HCT116 (cell line): ENCODE measurements at regions not wholly inside any gene's neighbourhood (a gene's known extent, or its start where the extent isn't known, plus 50 kb on each side); places are given as distances from the start of the nearest gene placed in this dataset.
A peak's percentile ranks its signal among the peaks of the same experiment; 100 is the strongest.

Experiments used
- ATAC-seq: fragments of 200-7000 bp; cut with Tn5 transposase; 2 replicates; pipeline ENCODE4 v1.9.1; 2020; ENCODE audit warnings: mild to moderate bottlenecking, moderate library complexity
- BruUV-seq: library from RNA; stranded (reverse); fragments of 400-500 nt; replicated peaks from 2 replicates; lab custom pipeline; 2021; lab: Mats Ljungman, UMichigan
- CTCF ChIA-PET: fragments of 300-600 bp; sonication (Branson Sonifier 250); formaldehyde crosslinking; loops from one replicate; lab custom pipeline; 2021; ENCODE audit warnings: antibody characterized with exemption; lab: Charles Lee
- POLR2A ChIA-PET: fragments of 300-600, 350-600 bp; sonication (Branson Sonifier 250); formaldehyde crosslinking; loops from one replicate; lab custom pipeline; 2021; ENCODE audit warnings: antibody characterized with exemption; lab: Charles Lee
- RAD21 ChIA-PET, 2 experiments: fragments of 300-600 bp; sonication (Branson Sonifier 250); formaldehyde crosslinking; loops; one replicate each; lab custom pipeline; 2023; ENCODE audit warnings: low total read pairs in 2 of 2; ENCODE audit not compliant: uncharacterized antibody in 2 of 2, unreplicated experiment in 2 of 2, low non-redundant PET in 1 of 2; lab: Charles Lee
- DNase-seq: peaks from one replicate; pipeline ENCODE4 v3.0.0-alpha.2; 2010; ENCODE audit warnings: low read depth, low spot score
- H2AFZ ChIP-seq: fragments of 200-600 bp; shearing (Covaris generic), sonication (generic); 2 replicates; pipeline ENCODE4 v1.6.1; 2017; ENCODE audit warnings: low read depth, mixed run types, mixed read lengths, antibody characterized with exemption, low read length; ENCODE audit not compliant: poor library complexity, severe bottlenecking
- H3K27ac ChIP-seq: 2 replicates; pipeline ENCODE4 v1.5.1; 2012; ENCODE audit warnings: low read depth, low read length
- H3K27me3 ChIP-seq: fragments of 200-600 bp; sonication (generic); 2 replicates; pipeline ENCODE4 v1.6.1; 2016; ENCODE audit warnings: mixed run types, low read length, mixed read lengths; ENCODE audit not compliant: insufficient read depth
- H3K36me3 ChIP-seq, 2 experiments: fragments of 200-500 bp in 1 of 2; fragments of 200-600 bp in 1 of 2; sonication (Bioruptor generic) in 1 of 2; sonication (generic) in 1 of 2; 2 replicates each; pipeline versions ENCODE4 v1.5.1 to v1.6.1; 2014 to 2016; ENCODE audit warnings: low read length in 2 of 2, inconsistent platforms in 1 of 2, mixed read lengths in 1 of 2, mixed run types in 1 of 2; ENCODE audit not compliant: insufficient read depth in 2 of 2, control insufficient read depth in 1 of 2
- H3K4me1 ChIP-seq, 2 experiments: fragments of 200-600 bp in 1 of 2; sonication (generic) in 1 of 2; 2 replicates each; pipeline versions ENCODE4 v1.5.1 to v1.6.1; 2012 to 2017; ENCODE audit warnings: low read length in 2 of 2, inconsistent platforms in 1 of 2, mild to moderate bottlenecking in 1 of 2, mixed read lengths in 1 of 2, mixed run types in 1 of 2, moderate library complexity in 1 of 2; ENCODE audit not compliant: insufficient read depth in 2 of 2, control insufficient read depth in 1 of 2
- H3K4me2 ChIP-seq: fragments of 200-600 bp; sonication (generic); 2 replicates; pipeline ENCODE4 v1.6.1; 2017; ENCODE audit warnings: mixed run types, low read length, mixed read lengths
- H3K4me3 ChIP-seq, 2 experiments: fragments of 200-600 bp in 1 of 2; sonication (generic) in 1 of 2; replicated peaks in 1 of 2; 2 replicates each; pipeline ENCODE4 v1.5.1; 2011 to 2016; ENCODE audit warnings: low read length in 2 of 2, control low read depth in 1 of 2, low read depth in 1 of 2, mild to moderate bottlenecking in 1 of 2, mixed read lengths in 1 of 2, mixed run types in 1 of 2
- H3K79me2 ChIP-seq: fragments of 200-600 bp; sonication (generic); 2 replicates; pipeline ENCODE4 v1.6.1; 2017; ENCODE audit warnings: mild to moderate bottlenecking, mixed run types, low read length, moderate library complexity, mixed read lengths; ENCODE audit not compliant: insufficient read depth
- H3K9ac ChIP-seq: fragments of 200-600 bp; sonication (generic); 2 replicates; pipeline ENCODE4 v1.6.1; 2016; ENCODE audit warnings: low read length, mixed read lengths
- H3K9me2 ChIP-seq: fragments of 200-600 bp; sonication (generic), shearing (Covaris generic); 2 replicates; pipeline ENCODE4 v1.6.1; 2017; ENCODE audit warnings: mixed run types, mild to moderate bottlenecking, moderate library complexity; ENCODE audit not compliant: insufficient read depth
- H3K9me3 ChIP-seq, 2 experiments: fragments of 200-500 bp in 1 of 2; fragments of 200-600 bp in 1 of 2; sonication (Bioruptor generic) in 1 of 2; sonication (generic) in 1 of 2; 2 replicates each; pipeline ENCODE4 v1.6.1; 2014 to 2017; ENCODE audit warnings: low read length in 2 of 2, mixed read lengths in 2 of 2, inconsistent platforms in 1 of 2, low read depth in 1 of 2, mild to moderate bottlenecking in 1 of 2, mixed run types in 1 of 2, moderate library complexity in 1 of 2; ENCODE audit not compliant: control insufficient read depth in 1 of 2, insufficient read depth in 1 of 2
- H4K20me1 ChIP-seq: fragments of 200-600 bp; sonication (generic), shearing (Covaris generic); 2 replicates; pipeline ENCODE4 v1.6.1; 2017; ENCODE audit warnings: mixed run types, mild to moderate bottlenecking, moderate library complexity; ENCODE audit not compliant: insufficient read depth
- ATF3 ChIP-seq: IDR thresholded peaks from 2 replicates; pipeline ENCODE4 v1.6.1; 2012
- CBX3 ChIP-seq: IDR thresholded peaks from 2 replicates; pipeline ENCODE4 v1.6.1; 2012; ENCODE audit warnings: low read depth
- CEBPB ChIP-seq: IDR thresholded peaks from 2 replicates; pipeline ENCODE4 v1.6.1; 2012; ENCODE audit warnings: low read depth
- EGR1 ChIP-seq: IDR thresholded peaks from 2 replicates; pipeline ENCODE4 v1.6.1; 2012; ENCODE audit warnings: low read depth
- EZH2 ChIP-seq: fragments of 200-600 bp; sonication (generic); IDR thresholded peaks from 2 replicates; pipeline ENCODE4 v1.6.1; 2017; ENCODE audit warnings: antibody characterized with exemption, mixed run types
- POLR2A ChIP-seq: IDR thresholded peaks from 2 replicates; pipeline ENCODE4 v1.7.0; 2011; ENCODE audit warnings: borderline replicate concordance; ENCODE audit not compliant: insufficient read depth, insufficient read length; ENCODE audit errors: extremely low read depth
- POLR2AphosphoS5 ChIP-seq: IDR thresholded peaks from 2 replicates; pipeline ENCODE4 v1.6.1; 2011; ENCODE audit warnings: mild to moderate bottlenecking, low read depth, low read length, moderate library complexity
- SIN3A ChIP-seq: IDR thresholded peaks from 2 replicates; pipeline ENCODE4 v1.6.1; 2012; ENCODE audit warnings: low read depth
- SP1 ChIP-seq: IDR thresholded peaks from 2 replicates; pipeline ENCODE4 v1.6.1; 2012; ENCODE audit warnings: low read depth
- SRF ChIP-seq: IDR thresholded peaks from 2 replicates; pipeline ENCODE4 v1.6.1; 2012; ENCODE audit warnings: low read depth
- YY1 ChIP-seq: IDR thresholded peaks from 2 replicates; pipeline ENCODE4 v1.6.1; 2011; ENCODE audit warnings: low read length, low read depth, moderate library complexity, mild to moderate bottlenecking; ENCODE audit not compliant: insufficient replicate concordance; ENCODE audit errors: extremely low read depth
- ZFX ChIP-seq: fragments of 450-650 bp; IDR thresholded peaks from 2 replicates; pipeline ENCODE4 v1.6.1; 2017
- ZNF274 ChIP-seq: fragments of 200-500 bp; sonication (Bioruptor generic); IDR thresholded peaks from 2 replicates; pipeline ENCODE4 v1.6.1; 2014; ENCODE audit warnings: mild to moderate bottlenecking, low read depth, low read length, inconsistent platforms
- intact Hi-C: fragments of 100-400 bp; cut with micrococcal nuclease; formaldehyde crosslinking; loops from 2 replicates; pipeline ENCODE4 v1.10.0; 2022
- TF ChIP-seq, protein P1 (sequence below): IDR thresholded peaks from 2 replicates; pipeline ENCODE4 v1.6.1; 2011; ENCODE audit warnings: mild to moderate bottlenecking, low read length, moderate library complexity; ENCODE audit not compliant: insufficient replicate concordance; ENCODE audit errors: extremely low read depth
- TF ChIP-seq, protein P2 (sequence below), 3 experiments: fragments of 200-600 bp in 1 of 3; sonication (generic) in 1 of 3; IDR thresholded peaks in 2 of 3; conservative IDR thresholded peaks in 1 of 3; 2 replicates each; pipeline ENCODE4 v1.5.1; 2012 to 2017; ENCODE audit warnings: low read depth in 2 of 3, low read length in 2 of 3, antibody characterized with exemption in 1 of 3, borderline replicate concordance in 1 of 3, control low read depth in 1 of 3, mild to moderate bottlenecking in 1 of 3, mixed read lengths in 1 of 3, mixed run types in 1 of 3, moderate library complexity in 1 of 3; ENCODE audit not compliant: insufficient read depth in 1 of 3
- TF ChIP-seq, protein P3 (sequence below): IDR thresholded peaks from 2 replicates; pipeline ENCODE4 v1.6.1; 2012; ENCODE audit warnings: low read depth

GRCh38 chr17:59493867-59494266, 71.5 kb upstream of the DHX40 start:
- no peak for TF ChIP-seq SIN3A
- TF ChIP-seq EGR1: no peak
- TF ChIP-seq SRF: no peak
- no peak for TF ChIP-seq EZH2
- TF ChIP-seq POLR2A: no peak
- no peak for TF ChIP-seq CEBPB
- TF ChIP-seq, protein P1, sequence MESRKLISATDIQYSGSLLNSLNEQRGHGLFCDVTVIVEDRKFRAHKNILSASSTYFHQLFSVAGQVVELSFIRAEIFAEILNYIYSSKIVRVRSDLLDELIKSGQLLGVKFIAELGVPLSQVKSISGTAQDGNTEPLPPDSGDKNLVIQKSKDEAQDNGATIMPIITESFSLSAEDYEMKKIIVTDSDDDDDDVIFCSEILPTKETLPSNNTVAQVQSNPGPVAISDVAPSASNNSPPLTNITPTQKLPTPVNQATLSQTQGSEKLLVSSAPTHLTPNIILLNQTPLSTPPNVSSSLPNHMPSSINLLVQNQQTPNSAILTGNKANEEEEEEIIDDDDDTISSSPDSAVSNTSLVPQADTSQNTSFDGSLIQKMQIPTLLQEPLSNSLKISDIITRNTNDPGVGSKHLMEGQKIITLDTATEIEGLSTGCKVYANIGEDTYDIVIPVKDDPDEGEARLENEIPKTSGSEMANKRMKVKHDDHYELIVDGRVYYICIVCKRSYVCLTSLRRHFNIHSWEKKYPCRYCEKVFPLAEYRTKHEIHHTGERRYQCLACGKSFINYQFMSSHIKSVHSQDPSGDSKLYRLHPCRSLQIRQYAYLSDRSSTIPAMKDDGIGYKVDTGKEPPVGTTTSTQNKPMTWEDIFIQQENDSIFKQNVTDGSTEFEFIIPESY: no peak
- no peak for TF ChIP-seq POLR2AphosphoS5
- TF ChIP-seq CBX3: no peak
- TF ChIP-seq ZFX: no peak
- TF ChIP-seq YY1: no peak
- no peak for TF ChIP-seq ATF3
- no peak for TF ChIP-seq SP1
- TF ChIP-seq, protein P2, sequence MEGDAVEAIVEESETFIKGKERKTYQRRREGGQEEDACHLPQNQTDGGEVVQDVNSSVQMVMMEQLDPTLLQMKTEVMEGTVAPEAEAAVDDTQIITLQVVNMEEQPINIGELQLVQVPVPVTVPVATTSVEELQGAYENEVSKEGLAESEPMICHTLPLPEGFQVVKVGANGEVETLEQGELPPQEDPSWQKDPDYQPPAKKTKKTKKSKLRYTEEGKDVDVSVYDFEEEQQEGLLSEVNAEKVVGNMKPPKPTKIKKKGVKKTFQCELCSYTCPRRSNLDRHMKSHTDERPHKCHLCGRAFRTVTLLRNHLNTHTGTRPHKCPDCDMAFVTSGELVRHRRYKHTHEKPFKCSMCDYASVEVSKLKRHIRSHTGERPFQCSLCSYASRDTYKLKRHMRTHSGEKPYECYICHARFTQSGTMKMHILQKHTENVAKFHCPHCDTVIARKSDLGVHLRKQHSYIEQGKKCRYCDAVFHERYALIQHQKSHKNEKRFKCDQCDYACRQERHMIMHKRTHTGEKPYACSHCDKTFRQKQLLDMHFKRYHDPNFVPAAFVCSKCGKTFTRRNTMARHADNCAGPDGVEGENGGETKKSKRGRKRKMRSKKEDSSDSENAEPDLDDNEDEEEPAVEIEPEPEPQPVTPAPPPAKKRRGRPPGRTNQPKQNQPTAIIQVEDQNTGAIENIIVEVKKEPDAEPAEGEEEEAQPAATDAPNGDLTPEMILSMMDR (IDR thresholded peaks at IDR 0.05 in 2 of 3, conservative IDR thresholded peaks at IDR 0.05 in 1 of 3; ENCODE audit: borderline replicate concordance in 1 of 3, insufficient read depth in 1 of 3, low read depth in 2 of 3, low read length in 2 of 3): no peak
- no peak for TF ChIP-seq ZNF274
- TF ChIP-seq, protein P3, sequence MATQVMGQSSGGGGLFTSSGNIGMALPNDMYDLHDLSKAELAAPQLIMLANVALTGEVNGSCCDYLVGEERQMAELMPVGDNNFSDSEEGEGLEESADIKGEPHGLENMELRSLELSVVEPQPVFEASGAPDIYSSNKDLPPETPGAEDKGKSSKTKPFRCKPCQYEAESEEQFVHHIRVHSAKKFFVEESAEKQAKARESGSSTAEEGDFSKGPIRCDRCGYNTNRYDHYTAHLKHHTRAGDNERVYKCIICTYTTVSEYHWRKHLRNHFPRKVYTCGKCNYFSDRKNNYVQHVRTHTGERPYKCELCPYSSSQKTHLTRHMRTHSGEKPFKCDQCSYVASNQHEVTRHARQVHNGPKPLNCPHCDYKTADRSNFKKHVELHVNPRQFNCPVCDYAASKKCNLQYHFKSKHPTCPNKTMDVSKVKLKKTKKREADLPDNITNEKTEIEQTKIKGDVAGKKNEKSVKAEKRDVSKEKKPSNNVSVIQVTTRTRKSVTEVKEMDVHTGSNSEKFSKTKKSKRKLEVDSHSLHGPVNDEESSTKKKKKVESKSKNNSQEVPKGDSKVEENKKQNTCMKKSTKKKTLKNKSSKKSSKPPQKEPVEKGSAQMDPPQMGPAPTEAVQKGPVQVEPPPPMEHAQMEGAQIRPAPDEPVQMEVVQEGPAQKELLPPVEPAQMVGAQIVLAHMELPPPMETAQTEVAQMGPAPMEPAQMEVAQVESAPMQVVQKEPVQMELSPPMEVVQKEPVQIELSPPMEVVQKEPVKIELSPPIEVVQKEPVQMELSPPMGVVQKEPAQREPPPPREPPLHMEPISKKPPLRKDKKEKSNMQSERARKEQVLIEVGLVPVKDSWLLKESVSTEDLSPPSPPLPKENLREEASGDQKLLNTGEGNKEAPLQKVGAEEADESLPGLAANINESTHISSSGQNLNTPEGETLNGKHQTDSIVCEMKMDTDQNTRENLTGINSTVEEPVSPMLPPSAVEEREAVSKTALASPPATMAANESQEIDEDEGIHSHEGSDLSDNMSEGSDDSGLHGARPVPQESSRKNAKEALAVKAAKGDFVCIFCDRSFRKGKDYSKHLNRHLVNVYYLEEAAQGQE: no peak
- no TSS peak for BruUV-seq
- Histone ChIP-seq H3K79me2 (no peaks in the 10 kb centered on the region), H3K27ac (no peak overlapping the region), H3K36me3 (no peaks in the 10 kb centered on the region), H4K20me1 (no peaks in the 10 kb centered on the region), H3K9ac (no peak overlapping the region), H2AFZ (no peak overlapping the region), H3K4me3 (no peak overlapping the region), H3K9me2 (no peaks in the 10 kb centered on the region), H3K9me3 (no peaks in the 10 kb centered on the region), H3K27me3 (no peaks in the 10 kb centered on the region), H3K4me2 (no peak overlapping the region), H3K4me1 (peaks cover 0 to 10% of the 10 kb centered on the region in 2 experiments; a peak in 1 of 4 replicates)
- intact Hi-C loops: no loop called here
- DNase-seq (no peak), ATAC-seq (0 out of 2 replicates have a peak, but pooled peaks have one; percentile 23)
- ChIA-PET POLR2A (no interaction called here), RAD21 (no interaction called here), CTCF (no interaction called here)
